ENCODE measurements at regions not wholly inside any gene's neighbourhood (a gene's known extent, or its start where the extent isn't known, plus 50 kb on each side); places are given as distances from the start of the nearest gene placed in this dataset.

- no peak for DNase-seq
Observed at GRCh38 chr2:139123795-139124194, 343.6 kb upstream of the NXPH2 start.

- DNase-seq, result no peak
Observed at GRCh38 chr2:139122711-139123158, 342.5 kb upstream of the NXPH2 start.

- DNase-seq, result no peak
Observed at GRCh38 chr2:139099721-139100120, 319.5 kb upstream of the NXPH2 start.

DNA sequence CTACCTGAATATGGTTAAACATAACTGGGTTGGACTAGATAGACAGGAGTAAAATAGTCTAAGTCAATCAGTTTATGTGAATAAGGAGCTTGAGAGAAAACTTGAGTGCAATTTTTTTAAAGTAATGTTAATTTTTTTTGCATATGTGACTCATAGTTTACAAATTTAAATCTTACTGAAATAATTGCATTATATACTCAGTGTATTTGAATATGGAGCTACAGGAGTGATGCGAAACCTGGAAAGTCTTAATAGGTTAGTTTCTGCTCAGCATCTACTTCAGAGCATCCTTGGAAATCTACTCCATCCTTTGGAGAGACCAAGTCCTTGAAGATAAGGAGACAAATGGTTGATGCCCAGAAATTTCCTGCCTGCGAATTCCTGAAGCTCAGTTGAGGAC is 318.8 kb upstream of the NXPH2 start:
- DNase-seq, result no peak

GRCh38 chr2:139083121-139083520 is 302.9 kb upstream of the NXPH2 start:
- no peak for DNase-seq

DNA sequence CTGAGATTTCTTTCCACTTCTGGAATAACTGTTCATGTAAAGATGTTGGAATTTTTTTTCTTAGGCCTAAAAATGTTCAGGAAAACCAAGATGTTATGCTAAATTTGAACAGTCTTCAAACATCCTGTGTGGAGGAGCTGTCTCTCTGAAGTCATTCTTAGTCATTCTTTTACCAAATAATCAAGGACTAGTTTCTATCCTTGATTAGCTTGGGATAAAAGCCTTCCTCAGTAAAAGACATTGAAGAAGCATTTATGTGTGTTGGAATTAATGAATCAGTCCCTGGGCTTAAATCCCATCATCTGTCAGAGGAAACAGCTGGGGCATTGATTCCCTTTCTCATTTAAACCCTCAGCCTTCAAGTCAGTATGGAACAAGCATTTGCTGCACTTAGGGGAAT is 300.1 kb upstream of the NXPH2 start:
- DNase-seq, result no peak

GRCh38 chr2:139079311-139079710 is 299.1 kb upstream of the NXPH2 start:
- no peak for DNase-seq

DNA sequence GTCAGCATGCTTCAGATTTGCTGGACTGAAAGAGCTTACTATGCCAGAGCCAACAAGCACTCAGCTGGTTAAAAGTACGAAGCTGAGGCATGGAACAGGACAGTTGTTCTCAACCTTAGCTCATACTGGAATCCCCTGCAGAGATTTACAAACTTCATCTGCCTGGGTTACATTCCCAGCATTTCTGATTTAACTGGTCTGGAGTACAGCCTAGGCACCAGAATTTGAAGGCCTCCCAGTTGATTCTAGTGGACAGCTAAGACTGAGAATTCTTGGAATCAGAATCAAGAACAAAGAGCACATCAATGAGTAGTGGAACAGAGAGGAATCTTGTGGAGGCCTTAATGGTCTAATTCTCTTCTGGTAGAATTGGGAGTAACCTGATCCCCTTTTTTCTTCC is 298.2 kb upstream of the NXPH2 start:
- DNase-seq, result no peak

DNA sequence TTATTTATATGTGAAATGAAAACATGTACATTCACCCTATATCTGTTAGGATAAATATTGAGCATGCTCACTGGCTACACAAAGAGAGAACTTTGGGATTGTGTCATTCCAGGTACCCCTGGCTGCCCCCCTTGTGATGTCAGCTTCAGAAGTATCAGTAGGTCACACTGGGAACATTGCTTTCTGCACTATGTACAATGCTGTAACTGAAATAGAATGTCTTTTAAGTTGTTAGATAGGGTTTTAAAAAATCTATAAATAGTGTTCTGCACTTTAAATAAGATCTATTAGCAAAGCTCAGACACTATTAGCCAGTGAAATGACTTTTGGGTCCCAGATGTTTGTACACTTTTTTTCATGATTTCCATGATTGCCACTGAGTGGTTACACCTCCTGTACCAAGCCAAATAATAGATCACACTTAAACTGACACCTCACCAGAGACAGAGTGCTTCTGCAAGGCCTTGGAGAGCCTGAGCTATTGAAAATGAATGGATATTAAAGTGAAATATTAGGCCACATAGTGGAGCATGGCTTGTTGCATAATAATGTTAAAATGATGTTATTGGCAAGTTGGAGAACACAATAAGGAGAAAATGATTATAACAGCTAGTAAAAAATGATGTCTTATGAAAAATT is 297.0 kb upstream of the NXPH2 start:
- DNase-seq, result no peak

GRCh38 chr2:139067874-139068273 is 287.7 kb upstream of the NXPH2 start:
- DNase-seq, result no peak

DNA sequence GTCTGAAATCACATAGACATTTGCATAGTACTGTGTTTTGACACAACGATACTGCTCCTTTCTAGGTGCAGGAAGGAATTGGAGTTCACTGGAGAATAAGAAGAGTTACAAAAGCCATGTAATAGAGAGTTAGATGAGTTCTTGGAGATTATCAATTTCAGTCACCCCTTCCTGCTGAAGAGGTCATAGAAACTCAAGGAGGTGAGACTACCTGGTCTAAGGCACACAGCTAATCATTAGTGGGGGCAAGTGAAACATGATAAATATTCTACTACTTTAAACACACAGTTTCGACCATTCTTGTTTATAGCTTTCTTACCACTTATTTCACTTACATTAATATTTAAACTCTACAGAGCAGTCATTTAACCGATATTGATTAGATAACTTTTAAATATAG is 286.9 kb upstream of the NXPH2 start:
- no peak for DNase-seq

- DNase-seq, result no peak
Observed at GRCh38 chr2:139064159-139064558, 284.0 kb upstream of the NXPH2 start.

- no peak for DNase-seq
Observed at GRCh38 chr2:139059617-139060016, 279.4 kb upstream of the NXPH2 start.

DNA sequence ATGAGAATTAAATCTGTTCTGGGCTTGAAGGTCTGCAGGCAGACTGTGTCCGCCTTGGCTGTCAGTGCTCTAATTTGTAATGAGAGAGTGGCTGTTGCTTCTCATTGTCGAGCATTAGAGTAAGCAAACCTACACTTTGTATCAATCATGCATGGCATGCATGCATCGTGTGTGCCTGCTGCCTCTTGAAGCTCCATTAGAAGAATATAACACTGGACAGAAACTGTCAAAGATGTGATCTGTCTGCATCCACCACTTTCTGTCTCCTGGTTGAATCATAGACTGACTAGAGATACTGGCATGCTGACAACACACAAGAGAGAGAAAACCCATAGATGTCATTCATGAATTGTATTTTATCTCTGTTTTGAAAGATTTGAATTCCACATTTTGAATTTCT is 275.0 kb upstream of the NXPH2 start:
- no peak for DNase-seq

DNA sequence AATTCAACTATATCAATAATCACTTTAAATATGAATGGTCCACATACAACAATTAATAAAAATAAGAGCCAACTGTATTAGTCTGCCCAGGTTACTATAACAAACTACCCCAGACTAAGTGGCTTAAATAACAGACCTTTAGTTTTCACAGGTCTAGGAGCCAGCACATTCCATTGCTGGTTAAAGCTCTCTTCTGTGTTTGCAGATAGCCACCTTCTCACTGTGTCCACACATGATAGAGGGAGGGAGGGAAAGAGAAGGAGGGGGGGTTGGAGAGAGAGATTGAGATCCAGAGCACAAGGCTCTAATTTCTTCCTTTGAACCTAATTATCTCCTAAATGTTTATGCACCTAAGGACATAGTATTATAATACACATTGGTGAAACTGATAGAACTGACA is 267.8 kb upstream of the NXPH2 start:
- DNase-seq, result no peak

GRCh38 chr2:139045524-139045923 is 265.3 kb upstream of the NXPH2 start:
- no peak for DNase-seq

- DNase-seq, result no peak
Observed at GRCh38 chr2:139034064-139034463, 253.9 kb upstream of the NXPH2 start.

GRCh38 chr2:139033300-139033699 is 253.1 kb upstream of the NXPH2 start:
- DNase-seq, result no peak

DNA sequence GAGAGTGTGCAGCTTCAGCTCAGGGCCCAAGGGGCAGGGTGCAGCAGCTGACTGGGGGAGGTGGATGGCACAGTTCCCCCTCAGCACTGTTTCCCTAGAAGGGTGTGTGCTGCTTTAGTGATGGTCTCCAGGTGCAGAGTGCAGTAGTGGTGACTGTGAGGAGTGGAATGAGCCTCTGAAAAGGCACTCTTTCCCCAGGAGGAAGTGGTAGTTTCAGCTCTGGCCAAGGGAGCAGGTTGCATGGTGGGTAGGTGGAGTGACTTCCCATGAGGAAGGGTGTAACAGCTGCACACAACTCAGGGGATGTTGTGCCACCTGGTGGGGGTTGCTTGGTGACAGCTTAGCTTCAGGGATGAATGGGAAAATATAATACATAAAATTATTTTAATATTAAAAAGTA is 251.5 kb upstream of the NXPH2 start:
- peak; percentile 15 to 39 for DNase-seq

DNA sequence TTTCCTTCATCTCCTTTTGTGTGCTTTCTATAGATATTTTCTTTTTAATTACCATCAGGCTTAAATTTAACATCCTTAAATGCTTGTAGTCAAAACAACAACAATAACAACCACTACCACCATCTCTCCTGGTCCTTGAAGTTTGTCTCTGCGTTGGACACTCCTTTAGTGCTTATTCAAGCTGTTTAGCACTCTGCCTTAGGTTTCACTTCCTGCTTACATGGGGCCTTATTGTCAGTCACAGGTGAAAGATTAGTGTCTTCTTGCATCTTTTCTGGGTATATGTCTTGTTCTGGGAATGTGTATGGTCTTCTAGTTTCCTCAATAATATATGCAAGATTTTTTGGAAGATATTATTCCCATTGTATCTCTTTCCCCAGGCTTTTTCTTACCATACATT is 240.1 kb upstream of the NXPH2 start:
- DNase-seq, result no peak

DNA sequence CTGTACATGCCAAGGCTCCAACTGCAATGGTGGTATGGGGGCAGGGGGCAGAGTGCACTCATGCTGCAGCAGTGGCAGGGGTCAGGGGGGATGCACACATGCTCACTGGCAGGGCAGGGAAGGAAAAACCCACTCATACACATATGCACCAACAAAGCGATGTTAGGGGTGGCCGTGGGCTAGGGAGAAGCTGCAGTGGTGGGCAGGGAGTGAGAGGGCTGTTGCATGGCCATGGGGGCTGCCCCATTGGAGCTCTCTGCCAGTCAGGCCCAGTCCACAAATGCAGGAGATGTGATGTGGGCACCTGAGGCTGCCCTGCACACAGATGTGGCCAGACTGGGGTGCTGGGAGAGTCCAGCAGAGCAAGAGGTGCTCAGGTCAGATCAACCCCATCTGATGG is 238.1 kb upstream of the NXPH2 start:
- no peak for DNase-seq

GRCh38 chr2:139007130-139007529 is 226.9 kb upstream of the NXPH2 start:
- DNase-seq, result no peak

DNA sequence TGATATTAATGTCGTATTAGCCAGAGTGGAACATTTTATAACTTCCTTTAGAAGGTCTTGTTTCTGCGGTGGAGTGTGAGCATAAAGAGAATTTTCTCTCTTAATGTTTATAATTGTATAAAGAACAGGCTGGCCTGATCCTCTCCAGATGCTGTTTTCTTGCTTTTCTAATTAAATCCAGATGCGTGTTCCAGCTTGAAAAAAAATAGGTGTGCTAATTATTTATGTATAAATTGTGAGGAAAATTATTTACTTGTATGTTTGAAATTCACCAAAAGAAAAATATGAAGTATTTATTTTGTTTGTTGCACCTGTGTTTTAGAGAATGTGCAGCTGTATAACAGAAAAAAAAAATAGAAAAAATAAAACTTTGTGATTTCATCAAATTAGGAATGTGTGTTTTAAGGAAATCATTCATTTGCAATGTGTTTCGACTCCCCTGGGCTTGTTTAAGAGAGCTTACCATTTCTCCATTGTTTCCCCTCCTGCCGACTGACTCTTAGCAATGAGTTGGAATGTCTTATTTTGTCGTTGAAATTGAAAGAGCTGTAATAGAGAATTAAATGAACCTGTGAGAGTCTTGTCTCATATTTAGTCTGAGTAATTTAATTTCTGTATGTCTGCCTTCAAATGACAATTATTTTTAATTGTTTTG is 220.1 kb upstream of the NXPH2 start:
- DNase-seq, result no peak

DNA sequence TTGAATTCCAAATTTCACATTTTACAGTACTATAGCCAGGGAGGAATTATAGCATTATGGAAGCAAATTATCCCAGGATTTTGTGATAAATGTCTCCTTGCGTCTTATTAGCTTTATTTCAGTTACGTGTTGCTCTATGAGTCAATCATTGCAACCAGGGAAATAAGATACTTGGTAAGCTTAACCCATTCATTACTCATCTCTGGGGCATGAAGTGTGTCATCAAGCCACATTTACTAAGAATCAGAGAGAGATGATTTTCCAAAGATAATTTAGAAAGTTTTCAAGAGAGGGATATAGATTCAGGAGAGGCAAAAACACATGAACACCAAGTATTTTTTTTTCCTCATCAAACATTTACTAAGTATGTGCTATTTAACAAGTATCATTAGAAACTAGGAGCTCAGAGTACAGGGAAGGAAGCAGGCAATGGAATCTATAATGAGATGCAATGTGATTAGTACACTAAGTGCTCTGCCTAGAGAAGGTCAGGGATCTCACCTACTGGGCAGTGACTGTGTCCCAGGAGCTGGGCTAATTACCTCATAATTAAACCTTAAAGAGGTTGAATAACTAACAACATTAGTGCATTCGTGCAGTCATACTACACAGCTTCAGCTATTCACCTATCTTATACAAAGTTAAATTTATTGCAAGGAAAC is 217.8 kb upstream of the NXPH2 start:
- no peak for DNase-seq

GRCh38 chr2:138997346-138997745 is 217.2 kb upstream of the NXPH2 start:
- no peak for DNase-seq
